ENCODE measurements at regions not wholly inside any gene's neighbourhood (a gene's known extent, or its start where the extent isn't known, plus 50 kb on each side); places are given as distances from the start of the nearest gene placed in this dataset.

GRCh38 chr1:208455821-208456220 is 211.6 kb upstream of the PLXNA2 start:
- TF ChIP-seq POLR2AphosphoS5 (IDR thresholded peaks at IDR 0.05; ENCODE audit: low read depth, low read length) (no peak), POLR2A (IDR thresholded peaks at IDR 0.05; ENCODE audit: low read depth, low read length) (no peak)

All from GM12892 (cell line).